ENCODE measurements at regions not wholly inside any gene's neighbourhood (a gene's known extent, or its start where the extent isn't known, plus 50 kb on each side); places are given as distances from the start of the nearest gene placed in this dataset.

DNA sequence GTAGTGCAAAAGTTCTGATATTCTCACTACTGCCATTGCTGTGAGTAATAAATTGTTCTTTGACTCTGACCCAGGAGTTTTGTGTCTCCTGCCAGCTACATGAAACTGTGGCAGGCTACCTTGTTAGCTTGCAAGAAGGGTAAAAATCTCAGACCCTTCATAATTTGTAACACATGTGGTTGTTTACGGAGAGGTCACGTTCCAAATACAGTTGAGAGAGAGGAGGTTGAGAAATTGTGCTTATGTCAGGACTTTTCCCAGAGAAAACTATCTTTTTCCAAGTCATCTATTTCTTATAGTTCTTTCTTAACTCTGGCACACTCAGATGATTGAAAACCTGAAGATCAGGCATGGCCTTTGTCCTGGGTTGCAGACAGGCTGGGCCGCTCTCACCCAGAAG, 114.4 kb upstream of the SVIL start:
- TF ChIP-seq POLR2AphosphoS5 (IDR thresholded peaks at IDR 0.05) (no peak), POLR2A (IDR thresholded peaks at IDR 0.05) (no peak)
- TF ChIP-seq, protein P1, sequence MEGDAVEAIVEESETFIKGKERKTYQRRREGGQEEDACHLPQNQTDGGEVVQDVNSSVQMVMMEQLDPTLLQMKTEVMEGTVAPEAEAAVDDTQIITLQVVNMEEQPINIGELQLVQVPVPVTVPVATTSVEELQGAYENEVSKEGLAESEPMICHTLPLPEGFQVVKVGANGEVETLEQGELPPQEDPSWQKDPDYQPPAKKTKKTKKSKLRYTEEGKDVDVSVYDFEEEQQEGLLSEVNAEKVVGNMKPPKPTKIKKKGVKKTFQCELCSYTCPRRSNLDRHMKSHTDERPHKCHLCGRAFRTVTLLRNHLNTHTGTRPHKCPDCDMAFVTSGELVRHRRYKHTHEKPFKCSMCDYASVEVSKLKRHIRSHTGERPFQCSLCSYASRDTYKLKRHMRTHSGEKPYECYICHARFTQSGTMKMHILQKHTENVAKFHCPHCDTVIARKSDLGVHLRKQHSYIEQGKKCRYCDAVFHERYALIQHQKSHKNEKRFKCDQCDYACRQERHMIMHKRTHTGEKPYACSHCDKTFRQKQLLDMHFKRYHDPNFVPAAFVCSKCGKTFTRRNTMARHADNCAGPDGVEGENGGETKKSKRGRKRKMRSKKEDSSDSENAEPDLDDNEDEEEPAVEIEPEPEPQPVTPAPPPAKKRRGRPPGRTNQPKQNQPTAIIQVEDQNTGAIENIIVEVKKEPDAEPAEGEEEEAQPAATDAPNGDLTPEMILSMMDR (IDR thresholded peaks at IDR 0.05): no peak

Data from breast epithelium (tissue), 3 donors.